OCI-LY3 (cell line): ENCODE measurements at regions not wholly inside any gene's neighbourhood (a gene's known extent, or its start where the extent isn't known, plus 50 kb on each side); places are given as distances from the start of the nearest gene placed in this dataset.

Source experiments
- CTCF ChIP-seq: fragments of 200-600, 300-600 bp; sonication (generic); IDR thresholded peaks from 2 replicates; pipeline ENCODE4 v1.5.1; 2014; ENCODE audit warnings: antibody characterized with exemption, low read length, low read depth
- EZH2phosphoT487 ChIP-seq: fragments of 200-600 bp; shearing (Covaris generic); IDR thresholded peaks from 2 replicates; pipeline ENCODE4 v1.6.1; 2018; ENCODE audit warnings: antibody characterized with exemption, mixed run types, low read depth

DNA sequence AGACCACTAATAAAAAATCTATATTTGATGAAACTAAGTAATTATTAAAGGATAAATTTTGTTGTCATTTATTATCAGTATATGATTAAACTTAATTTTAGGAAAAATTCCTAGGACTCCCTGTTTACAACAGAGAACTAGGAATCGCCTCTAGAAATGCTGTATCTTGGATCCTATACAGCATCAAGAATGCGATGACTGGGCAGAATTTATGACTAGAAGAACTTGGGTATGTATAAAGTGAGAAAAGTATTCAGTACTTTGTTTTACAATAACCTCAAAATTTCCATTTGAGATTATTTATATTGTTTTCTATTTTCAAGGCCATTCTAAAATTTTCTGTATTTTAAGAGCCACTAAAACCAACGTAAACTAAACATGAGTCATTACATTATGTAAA is 82.3 kb upstream of the AGTR1 start:
- no peak for TF ChIP-seq CTCF
- TF ChIP-seq EZH2phosphoT487 = no peak
